NB4 (cell line): ENCODE measurements at regions not wholly inside any gene's neighbourhood (a gene's known extent, or its start where the extent isn't known, plus 50 kb on each side); places are given as distances from the start of the nearest gene placed in this dataset.

Source experiments
- CTCF ChIP-seq: IDR thresholded peaks from one replicate; pipeline ENCODE4 v1.5.1; 2012; ENCODE audit warnings: low read depth, low read length
- POLR2A ChIP-seq: IDR thresholded peaks from 2 replicates; pipeline ENCODE4 v1.6.1; 2011; ENCODE audit warnings: mild to moderate bottlenecking; ENCODE audit not compliant: insufficient read length; ENCODE audit errors: extremely low read depth

GRCh38 chr4:156517956-156518355 is 453.6 kb downstream of the PDGFC start:
- TF ChIP-seq CTCF, result no peak
- no peak for TF ChIP-seq POLR2A
